ENCODE measurements at regions not wholly inside any gene's neighbourhood (a gene's known extent, or its start where the extent isn't known, plus 50 kb on each side); places are given as distances from the start of the nearest gene placed in this dataset.

- TF ChIP-seq CTCF (IDR thresholded peaks at IDR 0.05) (no peak), POLR2A (IDR thresholded peaks at IDR 0.05) (no peak)
Measured at GRCh38 chr1:4972761-4973320, 318.4 kb downstream of the AJAP1 start.

Data from body of pancreas (tissue), 4 donors.